Vagina (tissue), 2 donors: ENCODE measurements at regions not wholly inside any gene's neighbourhood (a gene's known extent, or its start where the extent isn't known, plus 50 kb on each side); places are given as distances from the start of the nearest gene placed in this dataset.

ENCODE experiments used
- CTCF ChIP-seq, 3 experiments: fragments of 450-650 bp in 2 of 3; fragments of 200-600 bp in 1 of 3; sonication (generic) in 1 of 3; IDR thresholded peaks; one replicate each; pipeline ENCODE4 v1.5.1; 2017 to 2019; ENCODE audit warnings: antibody characterized with exemption in 3 of 3, mild to moderate bottlenecking in 2 of 3, moderate library complexity in 2 of 3
- POLR2A ChIP-seq, 2 donors: fragments of 450-650 bp; IDR thresholded peaks; one replicate each; pipeline ENCODE4 v1.6.1; 2017; ENCODE audit warnings: antibody characterized with exemption in 2 of 2, mild to moderate bottlenecking in 2 of 2, moderate library complexity in 2 of 2
- POLR2AphosphoS5 ChIP-seq, 2 donors: sonication (generic); formaldehyde crosslinking; IDR thresholded peaks; one replicate each; pipeline ENCODE4 v1.9.0; 2017; ENCODE audit warnings: antibody characterized with exemption in 2 of 2, mild to moderate bottlenecking in 2 of 2, low read depth in 1 of 2; ENCODE audit not compliant: insufficient read depth in 1 of 2

GRCh38 chr7:136167991-136168390 is 190.8 kb upstream of the MTPN start:
- TF ChIP-seq POLR2A (IDR thresholded peaks at IDR 0.05) (no peak), CTCF (IDR thresholded peaks at IDR 0.05) (no peak), POLR2AphosphoS5 (IDR thresholded peaks at IDR 0.05; ENCODE audit: insufficient read depth in 1 of 2, low read depth in 1 of 2) (no peak)
